ENCODE measurements at regions not wholly inside any gene's neighbourhood (a gene's known extent, or its start where the extent isn't known, plus 50 kb on each side); places are given as distances from the start of the nearest gene placed in this dataset.

DNA sequence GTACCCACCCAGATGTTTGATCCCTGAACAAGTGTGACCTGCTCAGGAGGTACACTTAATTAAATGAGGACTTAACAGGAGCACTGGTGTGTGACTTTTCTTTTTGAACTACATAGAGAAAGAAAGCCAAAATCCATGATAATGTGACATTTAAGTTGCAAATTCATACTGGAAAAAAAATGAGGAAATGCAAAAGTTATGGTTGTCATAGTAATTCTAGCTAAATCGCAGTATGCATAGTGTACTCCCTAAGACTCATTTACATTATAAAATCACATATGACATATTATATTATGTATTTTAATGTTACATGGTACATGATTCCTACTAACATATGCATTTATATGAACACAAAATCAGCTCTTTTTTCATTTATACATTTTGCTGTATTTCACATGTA lies 92.0 kb upstream of the PCSK5 start:
- Histone ChIP-seq H3K79me2 (ENCODE audit: insufficient read depth, low read length) (no peaks in the 10 kb centered on the region), H3K27ac (ENCODE audit: low read depth, low read length) (no peak overlapping the region), H3K27me3 (ENCODE audit: insufficient read depth, low read length) (0 out of 2 replicates have a peak, but pooled peaks cover 5% of the 10 kb centered on the region), H3K9ac (ENCODE audit: low read length) (no peak overlapping the region), H3K4me2 (ENCODE audit: low read length) (no peak overlapping the region), H3K4me3 (replicated peaks in 1 of 2; ENCODE audit: low read depth in 1 of 2, low read length in 2 of 2) (no peak overlapping the region), H3K36me3 (ENCODE audit: control insufficient read depth in 1 of 2, insufficient read depth in 2 of 2, low read length in 2 of 2) (no peaks in the 10 kb centered on the region), H3K9me3 (ENCODE audit: control insufficient read depth in 1 of 2, insufficient read depth in 1 of 2, low read depth in 1 of 2, low read length in 2 of 2) (no peaks in the 10 kb centered on the region), H2AFZ (ENCODE audit: low read depth, low read length, poor library complexity, severe bottlenecking) (no peak overlapping the region), H3K4me1 (ENCODE audit: control insufficient read depth in 1 of 2, insufficient read depth in 2 of 2, low read length in 2 of 2) (no peaks in the 10 kb centered on the region), H4K20me1 (ENCODE audit: insufficient read depth) (no peaks in the 10 kb centered on the region), H3K9me2 (ENCODE audit: insufficient read depth) (no peaks in the 10 kb centered on the region)
- BruUV-seq (replicated peaks): no TSS peak
- ChIA-PET RAD21 (ENCODE audit: low non-redundant PET in 1 of 2, low total read pairs in 2 of 2, uncharacterized antibody in 2 of 2, unreplicated experiment in 2 of 2) (no interaction called here), CTCF (no interaction called here), POLR2A (no interaction called here)
- intact Hi-C loops (cut with micrococcal nuclease): loop anchor here (1.0 kb wide), 1 partner anchor 35 kb away; no protein-coding TSS in a partner anchor
- no peak for ATAC-seq
- TF ChIP-seq CEBPB (IDR thresholded peaks at IDR 0.05; ENCODE audit: low read depth) (no peak), EZH2 (IDR thresholded peaks at IDR 0.05) (no peak), TCF7L2 (IDR thresholded peaks at IDR 0.05; ENCODE audit: borderline replicate concordance, extremely low read depth, insufficient read depth, insufficient read length) (no peak), EZH2phosphoT487 (IDR thresholded peaks at IDR 0.05; ENCODE audit: borderline replicate concordance) (no peak), ELF1 (IDR thresholded peaks at IDR 0.05; ENCODE audit: borderline replicate concordance, low read depth) (no peak), JUND (IDR thresholded peaks at IDR 0.05) (no peak), SRF (IDR thresholded peaks at IDR 0.05; ENCODE audit: low read depth) (no peak)
- TF ChIP-seq, protein P1, sequence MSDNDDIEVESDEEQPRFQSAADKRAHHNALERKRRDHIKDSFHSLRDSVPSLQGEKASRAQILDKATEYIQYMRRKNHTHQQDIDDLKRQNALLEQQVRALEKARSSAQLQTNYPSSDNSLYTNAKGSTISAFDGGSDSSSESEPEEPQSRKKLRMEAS (IDR thresholded peaks at IDR 0.05): no peak
- TF ChIP-seq, protein P2, sequence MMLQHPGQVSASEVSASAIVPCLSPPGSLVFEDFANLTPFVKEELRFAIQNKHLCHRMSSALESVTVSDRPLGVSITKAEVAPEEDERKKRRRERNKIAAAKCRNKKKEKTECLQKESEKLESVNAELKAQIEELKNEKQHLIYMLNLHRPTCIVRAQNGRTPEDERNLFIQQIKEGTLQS (IDR thresholded peaks at IDR 0.05): no peak
- no peak for DNase-seq (ENCODE audit: low read depth, low spot score)

DNA sequence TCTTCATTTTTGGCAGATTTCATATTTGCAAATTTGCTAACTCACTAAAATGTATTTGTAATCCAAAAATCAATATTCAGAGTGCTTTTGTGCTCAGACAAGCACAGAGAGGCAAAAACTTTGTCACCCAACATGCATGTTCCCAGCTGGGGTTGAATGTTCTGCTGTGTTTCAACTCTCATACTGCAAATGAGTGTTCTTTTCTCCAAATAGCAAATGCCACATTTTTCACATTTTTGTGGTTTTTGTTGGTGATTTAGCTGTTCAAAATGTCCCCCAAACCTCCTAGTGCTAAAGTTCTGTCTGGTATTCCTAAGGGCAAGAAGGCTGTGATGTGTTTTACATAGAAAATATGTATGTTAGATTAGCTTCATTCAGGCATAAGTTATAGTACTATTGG lies 87.3 kb upstream of the PCSK5 start:
- ChIA-PET CTCF (no interaction called here), RAD21 (ENCODE audit: low non-redundant PET in 1 of 2, low total read pairs in 2 of 2, uncharacterized antibody in 2 of 2, unreplicated experiment in 2 of 2) (no interaction called here), POLR2A (no interaction called here)
- no peak for ATAC-seq
- H3K9ac ChIP-seq (ENCODE audit: low read length): no peak overlapping the region
- DNase-seq (ENCODE audit: low read depth, low spot score): no peak
- no peaks in the 10 kb centered on the region for H4K20me1 ChIP-seq (ENCODE audit: insufficient read depth)
- no TSS peak for BruUV-seq (replicated peaks)
- intact Hi-C loops (cut with micrococcal nuclease): no loop called here
- no peaks in the 10 kb centered on the region for H3K9me3 ChIP-seq (ENCODE audit: control insufficient read depth in 1 of 2, insufficient read depth in 1 of 2, low read depth in 1 of 2, low read length in 2 of 2)
- no peaks in the 10 kb centered on the region for H3K36me3 ChIP-seq (ENCODE audit: control insufficient read depth in 1 of 2, insufficient read depth in 2 of 2, low read length in 2 of 2)
- no peak overlapping the region for H3K4me3 ChIP-seq (replicated peaks in 1 of 2; ENCODE audit: low read depth in 1 of 2, low read length in 2 of 2)
- H3K27ac ChIP-seq (ENCODE audit: low read depth, low read length): no peak overlapping the region
- H3K79me2 ChIP-seq (ENCODE audit: insufficient read depth, low read length): no peaks in the 10 kb centered on the region
- no peaks in the 10 kb centered on the region; the same call in 1 of the 2 replicates for H3K27me3 ChIP-seq (ENCODE audit: insufficient read depth, low read length)
- H3K9me2 ChIP-seq (ENCODE audit: insufficient read depth): no peaks in the 10 kb centered on the region
- H3K4me2 ChIP-seq (ENCODE audit: low read length): no peak overlapping the region
- H3K4me1 ChIP-seq (ENCODE audit: control insufficient read depth in 1 of 2, insufficient read depth in 2 of 2, low read length in 2 of 2): no peaks in the 10 kb centered on the region
- TF ChIP-seq, protein P3, sequence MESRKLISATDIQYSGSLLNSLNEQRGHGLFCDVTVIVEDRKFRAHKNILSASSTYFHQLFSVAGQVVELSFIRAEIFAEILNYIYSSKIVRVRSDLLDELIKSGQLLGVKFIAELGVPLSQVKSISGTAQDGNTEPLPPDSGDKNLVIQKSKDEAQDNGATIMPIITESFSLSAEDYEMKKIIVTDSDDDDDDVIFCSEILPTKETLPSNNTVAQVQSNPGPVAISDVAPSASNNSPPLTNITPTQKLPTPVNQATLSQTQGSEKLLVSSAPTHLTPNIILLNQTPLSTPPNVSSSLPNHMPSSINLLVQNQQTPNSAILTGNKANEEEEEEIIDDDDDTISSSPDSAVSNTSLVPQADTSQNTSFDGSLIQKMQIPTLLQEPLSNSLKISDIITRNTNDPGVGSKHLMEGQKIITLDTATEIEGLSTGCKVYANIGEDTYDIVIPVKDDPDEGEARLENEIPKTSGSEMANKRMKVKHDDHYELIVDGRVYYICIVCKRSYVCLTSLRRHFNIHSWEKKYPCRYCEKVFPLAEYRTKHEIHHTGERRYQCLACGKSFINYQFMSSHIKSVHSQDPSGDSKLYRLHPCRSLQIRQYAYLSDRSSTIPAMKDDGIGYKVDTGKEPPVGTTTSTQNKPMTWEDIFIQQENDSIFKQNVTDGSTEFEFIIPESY (IDR thresholded peaks at IDR 0.05; ENCODE audit: extremely low read depth, insufficient replicate concordance, low read length): no peak
- no peak for TF ChIP-seq SRF (IDR thresholded peaks at IDR 0.05; ENCODE audit: low read depth)
- no peak for TF ChIP-seq CBX3 (IDR thresholded peaks at IDR 0.05; ENCODE audit: low read depth)
- TF ChIP-seq EGR1 (IDR thresholded peaks at IDR 0.05; ENCODE audit: low read depth): no peak
- no peak for TF ChIP-seq SP1 (IDR thresholded peaks at IDR 0.05; ENCODE audit: low read depth)
- no peak for TF ChIP-seq ELF1 (IDR thresholded peaks at IDR 0.05; ENCODE audit: borderline replicate concordance, low read depth)
- TF ChIP-seq ZNF274 (IDR thresholded peaks at IDR 0.05; ENCODE audit: low read depth, low read length): no peak
- TF ChIP-seq POLR2AphosphoS5 (IDR thresholded peaks at IDR 0.05; ENCODE audit: low read depth, low read length): no peak
- no peak for TF ChIP-seq FOSL1 (IDR thresholded peaks at IDR 0.05; ENCODE audit: low read depth)
- TF ChIP-seq, protein P4, sequence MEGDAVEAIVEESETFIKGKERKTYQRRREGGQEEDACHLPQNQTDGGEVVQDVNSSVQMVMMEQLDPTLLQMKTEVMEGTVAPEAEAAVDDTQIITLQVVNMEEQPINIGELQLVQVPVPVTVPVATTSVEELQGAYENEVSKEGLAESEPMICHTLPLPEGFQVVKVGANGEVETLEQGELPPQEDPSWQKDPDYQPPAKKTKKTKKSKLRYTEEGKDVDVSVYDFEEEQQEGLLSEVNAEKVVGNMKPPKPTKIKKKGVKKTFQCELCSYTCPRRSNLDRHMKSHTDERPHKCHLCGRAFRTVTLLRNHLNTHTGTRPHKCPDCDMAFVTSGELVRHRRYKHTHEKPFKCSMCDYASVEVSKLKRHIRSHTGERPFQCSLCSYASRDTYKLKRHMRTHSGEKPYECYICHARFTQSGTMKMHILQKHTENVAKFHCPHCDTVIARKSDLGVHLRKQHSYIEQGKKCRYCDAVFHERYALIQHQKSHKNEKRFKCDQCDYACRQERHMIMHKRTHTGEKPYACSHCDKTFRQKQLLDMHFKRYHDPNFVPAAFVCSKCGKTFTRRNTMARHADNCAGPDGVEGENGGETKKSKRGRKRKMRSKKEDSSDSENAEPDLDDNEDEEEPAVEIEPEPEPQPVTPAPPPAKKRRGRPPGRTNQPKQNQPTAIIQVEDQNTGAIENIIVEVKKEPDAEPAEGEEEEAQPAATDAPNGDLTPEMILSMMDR (IDR thresholded peaks at IDR 0.05 in 2 of 3, conservative IDR thresholded peaks at IDR 0.05 in 1 of 3; ENCODE audit: borderline replicate concordance in 1 of 3, insufficient read depth in 1 of 3, low read depth in 2 of 3, low read length in 2 of 3): no peak
- TF ChIP-seq TCF7L2 (IDR thresholded peaks at IDR 0.05; ENCODE audit: borderline replicate concordance, extremely low read depth, insufficient read depth, insufficient read length): no peak
- TF ChIP-seq, protein P2 (IDR thresholded peaks at IDR 0.05): no peak
- TF ChIP-seq JUND (IDR thresholded peaks at IDR 0.05): no peak
- no peak overlapping the region for H2AFZ ChIP-seq (ENCODE audit: low read depth, low read length, poor library complexity, severe bottlenecking)
